ENCODE measurements at regions not wholly inside any gene's neighbourhood (a gene's known extent, or its start where the extent isn't known, plus 50 kb on each side); places are given as distances from the start of the nearest gene placed in this dataset.

DNA sequence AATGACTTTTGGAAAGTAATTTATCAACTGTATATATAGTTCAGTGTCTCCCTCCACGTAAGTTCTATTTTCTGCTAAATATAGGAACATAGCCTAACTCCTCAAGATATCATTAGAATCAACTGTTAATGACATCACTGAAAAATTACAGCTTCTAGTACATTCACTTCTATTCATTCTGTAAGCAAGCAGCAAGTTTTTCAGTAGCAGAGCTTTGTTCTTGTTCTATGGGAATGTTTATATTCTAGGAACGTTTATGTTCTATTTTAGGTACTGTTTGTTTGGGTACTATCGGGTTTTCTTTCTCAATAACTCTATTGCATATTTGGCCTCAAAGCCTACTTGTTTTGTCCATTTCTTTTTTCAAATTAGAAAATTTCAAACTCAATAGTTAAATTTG lies 525.6 kb downstream of the EPHA7 start:
- FAIRE-seq (no peak), DNase-seq (ENCODE audit: low read depth, low spot score) (no peak), ATAC-seq (no peak)
- H2AFZ ChIP-seq (ENCODE audit: control insufficient read depth, low read depth, low read length) = no peak overlapping the region
- 32% methylated on average over 3 of the region's 3 CpGs for WGBS (ENCODE audit: insufficient coverage, insufficient replicate concordance, low lambda C conversion rate, missing lambda C conversion rate)
- no peak overlapping the region for H3K4me3 ChIP-seq
- in situ Hi-C loops (cut with MboI) = no loop called here
- H3K36me3 ChIP-seq (ENCODE audit: control insufficient read depth in 2 of 2, insufficient read depth in 2 of 2, low read length in 1 of 2) = no peaks in the 10 kb centered on the region
- no peaks in the 10 kb centered on the region for H3K79me2 ChIP-seq (ENCODE audit: control insufficient read depth, insufficient read depth, low read length)
- no peak for TF ChIP-seq MEF2B (IDR thresholded peaks at IDR 0.05; ENCODE audit: partially characterized antibody, poor library complexity, severe bottlenecking)
- TF ChIP-seq, protein P1, sequence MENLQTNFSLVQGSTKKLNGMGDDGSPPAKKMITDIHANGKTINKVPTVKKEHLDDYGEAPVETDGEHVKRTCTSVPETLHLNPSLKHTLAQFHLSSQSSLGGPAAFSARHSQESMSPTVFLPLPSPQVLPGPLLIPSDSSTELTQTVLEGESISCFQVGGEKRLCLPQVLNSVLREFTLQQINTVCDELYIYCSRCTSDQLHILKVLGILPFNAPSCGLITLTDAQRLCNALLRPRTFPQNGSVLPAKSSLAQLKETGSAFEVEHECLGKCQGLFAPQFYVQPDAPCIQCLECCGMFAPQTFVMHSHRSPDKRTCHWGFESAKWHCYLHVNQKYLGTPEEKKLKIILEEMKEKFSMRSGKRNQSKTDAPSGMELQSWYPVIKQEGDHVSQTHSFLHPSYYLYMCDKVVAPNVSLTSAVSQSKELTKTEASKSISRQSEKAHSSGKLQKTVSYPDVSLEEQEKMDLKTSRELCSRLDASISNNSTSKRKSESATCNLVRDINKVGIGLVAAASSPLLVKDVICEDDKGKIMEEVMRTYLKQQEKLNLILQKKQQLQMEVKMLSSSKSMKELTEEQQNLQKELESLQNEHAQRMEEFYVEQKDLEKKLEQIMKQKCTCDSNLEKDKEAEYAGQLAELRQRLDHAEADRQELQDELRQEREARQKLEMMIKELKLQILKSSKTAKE (IDR thresholded peaks at IDR 0.05; ENCODE audit: low read depth, poor library complexity, severe bottlenecking) = no peak
- TF ChIP-seq, protein P2, sequence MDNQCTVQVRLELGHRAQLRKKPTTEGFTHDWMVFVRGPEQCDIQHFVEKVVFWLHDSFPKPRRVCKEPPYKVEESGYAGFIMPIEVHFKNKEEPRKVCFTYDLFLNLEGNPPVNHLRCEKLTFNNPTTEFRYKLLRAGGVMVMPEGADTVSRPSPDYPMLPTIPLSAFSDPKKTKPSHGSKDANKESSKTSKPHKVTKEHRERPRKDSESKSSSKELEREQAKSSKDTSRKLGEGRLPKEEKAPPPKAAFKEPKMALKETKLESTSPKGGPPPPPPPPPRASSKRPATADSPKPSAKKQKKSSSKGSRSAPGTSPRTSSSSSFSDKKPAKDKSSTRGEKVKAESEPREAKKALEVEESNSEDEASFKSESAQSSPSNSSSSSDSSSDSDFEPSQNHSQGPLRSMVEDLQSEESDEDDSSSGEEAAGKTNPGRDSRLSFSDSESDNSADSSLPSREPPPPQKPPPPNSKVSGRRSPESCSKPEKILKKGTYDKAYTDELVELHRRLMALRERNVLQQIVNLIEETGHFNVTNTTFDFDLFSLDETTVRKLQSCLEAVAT (IDR thresholded peaks at IDR 0.05) = no peak
- TF ChIP-seq NR2C2 (IDR thresholded peaks at IDR 0.05; ENCODE audit: borderline replicate concordance, control insufficient read depth, insufficient read length, low read depth) = no peak
- no peak for TF ChIP-seq RFX5 (IDR thresholded peaks at IDR 0.05; ENCODE audit: low read depth, low read length)
- TF ChIP-seq CHD2 (IDR thresholded peaks at IDR 0.05; ENCODE audit: borderline replicate concordance, low read depth, low read length) = no peak
- no peak for TF ChIP-seq SMARCA5 (IDR thresholded peaks at IDR 0.05)
- no peak for TF ChIP-seq IKZF1 (conservative IDR thresholded peaks at IDR 0.05)
- TF ChIP-seq MTA2 (IDR thresholded peaks at IDR 0.05; ENCODE audit: low read depth) = no peak
- TF ChIP-seq PAX8 (IDR thresholded peaks at IDR 0.05) = no peak
- TF ChIP-seq CREB1 (IDR thresholded peaks at IDR 0.05; ENCODE audit: low read depth) = no peak
- TF ChIP-seq, protein P3, sequence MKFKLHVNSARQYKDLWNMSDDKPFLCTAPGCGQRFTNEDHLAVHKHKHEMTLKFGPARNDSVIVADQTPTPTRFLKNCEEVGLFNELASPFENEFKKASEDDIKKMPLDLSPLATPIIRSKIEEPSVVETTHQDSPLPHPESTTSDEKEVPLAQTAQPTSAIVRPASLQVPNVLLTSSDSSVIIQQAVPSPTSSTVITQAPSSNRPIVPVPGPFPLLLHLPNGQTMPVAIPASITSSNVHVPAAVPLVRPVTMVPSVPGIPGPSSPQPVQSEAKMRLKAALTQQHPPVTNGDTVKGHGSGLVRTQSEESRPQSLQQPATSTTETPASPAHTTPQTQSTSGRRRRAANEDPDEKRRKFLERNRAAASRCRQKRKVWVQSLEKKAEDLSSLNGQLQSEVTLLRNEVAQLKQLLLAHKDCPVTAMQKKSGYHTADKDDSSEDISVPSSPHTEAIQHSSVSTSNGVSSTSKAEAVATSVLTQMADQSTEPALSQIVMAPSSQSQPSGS (IDR thresholded peaks at IDR 0.05; ENCODE audit: low read length) = no peak
- no peak for TF ChIP-seq YBX1 (IDR thresholded peaks at IDR 0.05)
- TF ChIP-seq ZBED1 (IDR thresholded peaks at IDR 0.05; ENCODE audit: borderline replicate concordance) = no peak
- TF ChIP-seq ZSCAN29 (IDR thresholded peaks at IDR 0.05) = no peak
- TF ChIP-seq, protein P4, sequence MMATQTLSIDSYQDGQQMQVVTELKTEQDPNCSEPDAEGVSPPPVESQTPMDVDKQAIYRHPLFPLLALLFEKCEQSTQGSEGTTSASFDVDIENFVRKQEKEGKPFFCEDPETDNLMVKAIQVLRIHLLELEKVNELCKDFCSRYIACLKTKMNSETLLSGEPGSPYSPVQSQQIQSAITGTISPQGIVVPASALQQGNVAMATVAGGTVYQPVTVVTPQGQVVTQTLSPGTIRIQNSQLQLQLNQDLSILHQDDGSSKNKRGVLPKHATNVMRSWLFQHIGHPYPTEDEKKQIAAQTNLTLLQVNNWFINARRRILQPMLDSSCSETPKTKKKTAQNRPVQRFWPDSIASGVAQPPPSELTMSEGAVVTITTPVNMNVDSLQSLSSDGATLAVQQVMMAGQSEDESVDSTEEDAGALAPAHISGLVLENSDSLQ (IDR thresholded peaks at IDR 0.05) = no peak
- TF ChIP-seq EP300 (IDR thresholded peaks at IDR 0.05; ENCODE audit: borderline replicate concordance in 1 of 2, control insufficient read depth in 1 of 2, low read depth in 2 of 2, low read length in 2 of 2) = no peak
- no peak overlapping the region for H3K4me2 ChIP-seq (ENCODE audit: control insufficient read depth, insufficient read depth)
- no peaks in the 10 kb centered on the region for H3K27me3 ChIP-seq (replicated peaks in 1 of 2; ENCODE audit: control insufficient read depth in 2 of 2, insufficient read depth in 2 of 2, low read length in 1 of 2)
- H3K4me1 ChIP-seq (ENCODE audit: control insufficient read depth, insufficient read depth, low read length) = no peaks in the 10 kb centered on the region
- ChIA-PET SMC1A (ENCODE audit: uncharacterized antibody, unreplicated experiment) (no interaction called here), POLR2A (no interaction called here), CTCF (no interaction called here), RAD21 (ENCODE audit: unreplicated experiment) (no interaction called here)
- no peaks in the 10 kb centered on the region for H4K20me1 ChIP-seq (ENCODE audit: control insufficient read depth, insufficient read depth)
- H3K9ac ChIP-seq (ENCODE audit: control insufficient read depth, insufficient read depth, low read length) = no peak overlapping the region
- BruUV-seq (replicated peaks) = no TSS peak
- H3K27ac ChIP-seq (ENCODE audit: control insufficient read depth, insufficient read depth) = no peak overlapping the region
- intact Hi-C loops (cut with micrococcal nuclease; ENCODE audit: unreplicated experiment) = no loop called here
- H3K9me3 ChIP-seq (replicated peaks; ENCODE audit: control insufficient read depth, insufficient read depth, low read length) = no peaks in the 10 kb centered on the region

Data from GM12878 (cell line).